GM12875 (cell line): ENCODE measurements at regions not wholly inside any gene's neighbourhood (a gene's known extent, or its start where the extent isn't known, plus 50 kb on each side); places are given as distances from the start of the nearest gene placed in this dataset.
"Not testable (repeated sequence)": the region's sequence is repeated elsewhere in the genome, so short reads cannot be mapped to it uniquely, and the experiment has no call there.

Experiments
- H3K4me3 ChIP-seq: one replicate; pipeline ENCODE4 v1.5.1; 2011; ENCODE audit warnings: low read depth, low read length, control low read depth
- TF ChIP-seq, protein P1 (sequence below): IDR thresholded peaks from 2 replicates; pipeline ENCODE4 v1.5.1; 2011; ENCODE audit warnings: low read depth, mild to moderate bottlenecking, control low read depth, inconsistent platforms, low read length, moderate library complexity, borderline replicate concordance; ENCODE audit not compliant: insufficient read depth

- H3K4me3 ChIP-seq, result no peak overlapping the region
- TF ChIP-seq, protein P1, sequence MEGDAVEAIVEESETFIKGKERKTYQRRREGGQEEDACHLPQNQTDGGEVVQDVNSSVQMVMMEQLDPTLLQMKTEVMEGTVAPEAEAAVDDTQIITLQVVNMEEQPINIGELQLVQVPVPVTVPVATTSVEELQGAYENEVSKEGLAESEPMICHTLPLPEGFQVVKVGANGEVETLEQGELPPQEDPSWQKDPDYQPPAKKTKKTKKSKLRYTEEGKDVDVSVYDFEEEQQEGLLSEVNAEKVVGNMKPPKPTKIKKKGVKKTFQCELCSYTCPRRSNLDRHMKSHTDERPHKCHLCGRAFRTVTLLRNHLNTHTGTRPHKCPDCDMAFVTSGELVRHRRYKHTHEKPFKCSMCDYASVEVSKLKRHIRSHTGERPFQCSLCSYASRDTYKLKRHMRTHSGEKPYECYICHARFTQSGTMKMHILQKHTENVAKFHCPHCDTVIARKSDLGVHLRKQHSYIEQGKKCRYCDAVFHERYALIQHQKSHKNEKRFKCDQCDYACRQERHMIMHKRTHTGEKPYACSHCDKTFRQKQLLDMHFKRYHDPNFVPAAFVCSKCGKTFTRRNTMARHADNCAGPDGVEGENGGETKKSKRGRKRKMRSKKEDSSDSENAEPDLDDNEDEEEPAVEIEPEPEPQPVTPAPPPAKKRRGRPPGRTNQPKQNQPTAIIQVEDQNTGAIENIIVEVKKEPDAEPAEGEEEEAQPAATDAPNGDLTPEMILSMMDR, result no peak
These were observed 121.3 kb upstream of the ZNF717 start for GRCh38 chr3:75906555-75907112.

GRCh38 chr3:75913800-75914350, 128.5 kb upstream of the ZNF717 start:
- no peak overlapping the region for H3K4me3 ChIP-seq
- TF ChIP-seq, protein P1, result no peak

GRCh38 chr3:75914741-75915140, 129.4 kb upstream of the ZNF717 start:
- H3K4me3 ChIP-seq, result not testable (repeated sequence)

DNA sequence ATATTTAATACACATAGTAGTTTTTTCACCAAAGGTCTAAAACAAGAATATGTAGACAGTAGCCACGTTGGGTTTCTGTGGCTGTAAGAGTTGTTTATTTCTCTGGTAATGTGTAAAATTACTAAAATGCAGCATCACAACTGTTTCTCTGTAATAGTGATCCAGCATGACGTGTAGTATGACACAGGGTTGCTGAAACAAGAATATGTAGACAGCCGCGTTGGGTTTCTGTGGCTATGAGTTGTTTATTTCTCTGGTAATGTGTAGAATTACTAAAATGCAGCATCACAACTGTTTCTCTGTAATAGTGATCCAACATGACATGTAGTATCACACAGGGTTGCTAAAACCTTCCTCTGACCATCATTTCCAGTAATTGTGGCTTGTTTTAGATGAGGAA, 153.6 kb upstream of the ZNF717 start:
- no peak overlapping the region for H3K4me3 ChIP-seq
- TF ChIP-seq, protein P1, result no peak

- TF ChIP-seq, protein P1, result no peak
- no peak overlapping the region for H3K4me3 ChIP-seq
These were observed 166.6 kb upstream of the ZNF717 start for GRCh38 chr3:75951941-75952340.

DNA sequence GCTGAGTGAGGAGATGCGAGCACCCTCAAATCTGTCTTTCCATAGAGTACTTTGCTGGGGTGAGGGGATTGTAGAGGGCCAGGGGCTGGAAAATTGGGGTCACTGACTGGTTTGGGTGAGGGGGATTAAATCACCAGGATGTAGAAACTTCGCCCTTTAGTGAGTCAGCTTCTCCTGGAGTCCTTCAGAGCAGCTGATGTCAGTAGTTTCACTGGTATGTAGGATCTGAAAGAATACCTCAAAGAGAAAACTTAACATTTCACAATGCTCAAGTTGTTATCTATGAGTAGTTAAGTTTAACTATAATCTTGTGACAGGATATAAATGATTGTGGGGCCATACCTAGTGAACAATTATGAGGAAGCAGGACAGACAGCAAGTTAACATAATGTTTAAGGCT, 174.7 kb upstream of the ZNF717 start:
- H3K4me3 ChIP-seq, result not testable (repeated sequence)

DNA sequence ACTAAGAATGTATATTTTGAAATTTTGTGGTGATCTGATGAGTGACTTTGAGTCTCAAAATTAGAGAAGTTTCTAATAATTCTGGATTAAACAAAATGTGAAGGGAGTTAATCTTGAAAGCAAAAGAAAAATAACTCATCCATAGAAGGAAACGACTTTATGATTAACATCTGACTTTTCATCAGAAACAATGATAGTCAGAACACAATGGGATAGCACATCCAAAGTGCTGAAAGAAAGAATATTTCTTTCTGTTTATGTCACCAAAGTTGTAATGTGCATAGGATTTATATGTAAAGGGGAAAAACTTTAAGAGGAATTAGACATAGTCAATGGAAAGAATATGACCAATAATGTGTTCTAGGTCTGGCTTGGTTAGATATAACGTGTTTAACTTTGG, 176.7 kb upstream of the ZNF717 start:
- not testable (repeated sequence) for H3K4me3 ChIP-seq

DNA sequence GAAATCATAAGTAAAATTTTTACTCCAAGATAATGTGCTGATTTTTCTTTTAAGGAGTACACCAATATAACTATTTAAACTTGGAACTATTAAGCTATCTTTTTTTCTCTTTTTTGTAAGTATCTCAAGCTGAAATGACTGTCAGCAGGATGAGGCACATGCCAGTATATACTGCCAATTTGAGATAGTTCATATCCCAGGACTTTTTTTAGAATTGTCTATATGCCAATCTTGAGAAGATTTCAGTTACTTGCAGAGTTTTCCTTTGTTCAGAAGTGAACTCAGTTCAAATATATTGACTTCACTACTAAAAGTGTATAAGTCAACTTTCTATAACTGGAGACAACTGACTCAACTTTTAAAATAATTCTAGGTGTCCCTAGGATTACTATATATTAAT, 181.7 kb upstream of the ZNF717 start:
- H3K4me3 ChIP-seq, result no peak overlapping the region
- TF ChIP-seq, protein P1, result no peak

GRCh38 chr3:75978686-75979085, 193.3 kb upstream of the ZNF717 start:
- TF ChIP-seq, protein P1, result no peak
- no peak overlapping the region for H3K4me3 ChIP-seq
